Thyroid gland (tissue), 4 donors: ENCODE measurements at regions not wholly inside any gene's neighbourhood (a gene's known extent, or its start where the extent isn't known, plus 50 kb on each side); places are given as distances from the start of the nearest gene placed in this dataset.

Experiments
- DNase-seq, 2 donors: peaks; one replicate each; pipeline ENCODE4 v3.0.0-alpha.2; 2019
- H3K27ac ChIP-seq, 3 donors: fragments of 200-600 bp; sonication (generic); 1 replicate in 2 of 3; 2 replicates in 1 of 3; pipeline ENCODE4 v1.5.1; 2016 to 2019; ENCODE audit warnings: mild to moderate bottlenecking in 1 of 3, moderate library complexity in 1 of 3
- H3K27me3 ChIP-seq: fragments of 200-600 bp; sonication (generic); one replicate; pipeline ENCODE4 v1.5.1; 2019
- H3K36me3 ChIP-seq, 2 donors: fragments of 200-600 bp; sonication (generic); one replicate each; pipeline ENCODE4 v1.5.1; 2016 to 2019
- H3K4me1 ChIP-seq, 2 donors: fragments of 200-600 bp; sonication (generic); one replicate each; pipeline ENCODE4 v1.5.1; 2017 to 2019
- H3K4me3 ChIP-seq, 3 donors: fragments of 200-600 bp; sonication (generic); replicated peaks in 1 of 3; 1 replicate in 2 of 3; 2 replicates in 1 of 3; pipeline ENCODE4 v1.5.1; 2016; ENCODE audit warnings: mild to moderate bottlenecking in 1 of 3
- H3K9me3 ChIP-seq: fragments of 200-600 bp; sonication (generic); one replicate; pipeline ENCODE4 v1.5.1; 2017
- CTCF ChIP-seq, 6 experiments: fragments of 200-600 bp in 3 of 6; fragments of 450-650 bp in 3 of 6; sonication (generic) in 3 of 6; IDR thresholded peaks; one replicate each; pipeline ENCODE4 v1.5.1; 2016 to 2019; ENCODE audit warnings: antibody characterized with exemption in 6 of 6, mild to moderate bottlenecking in 2 of 6, inconsistent platforms in 1 of 6, moderate library complexity in 1 of 6
- POLR2A ChIP-seq, 2 donors: fragments of 450-650 bp; IDR thresholded peaks; one replicate each; pipeline ENCODE4 v1.6.1; 2017; ENCODE audit warnings: antibody characterized with exemption in 2 of 2, mild to moderate bottlenecking in 2 of 2, moderate library complexity in 1 of 2
- WGBS, 2 donors: methylation state at CpG; one replicate each; pipeline ENCODE4 v1.1.5; 2017; 5-methylcytosine and 5-hydroxymethylcytosine counted together
- intact Hi-C: fragments of 100-400 bp; cut with DNase I; formaldehyde crosslinking; loops from one replicate; pipeline ENCODE4 v1.15.1; 2023

GRCh38 chr4:140311257-140311835 is 62.1 kb upstream of the SCOC start:
- no peak overlapping the region for H3K27ac ChIP-seq
- H3K9me3 ChIP-seq: no peaks in the 10 kb centered on the region
- intact Hi-C loops: no loop called here
- H3K4me1 ChIP-seq: no peaks in the 10 kb centered on the region
- TF ChIP-seq POLR2A (IDR thresholded peaks at IDR 0.05): no peak
- no peaks in the 10 kb centered on the region for H3K36me3 ChIP-seq
- H3K27me3 ChIP-seq: no peaks in the 10 kb centered on the region
- no peak for DNase-seq
- no peak overlapping the region for H3K4me3 ChIP-seq

GRCh38 chr4:140309124-140309870 is 64.1 kb upstream of the SCOC start:
- no peaks in the 10 kb centered on the region for H3K36me3 ChIP-seq
- H3K9me3 ChIP-seq: no peaks in the 10 kb centered on the region
- TF ChIP-seq POLR2A (IDR thresholded peaks at IDR 0.05) (no peak), CTCF (IDR thresholded peaks at IDR 0.05) (no peak)
- WGBS, 2 donors: 86 to 89% methylated on average over 1 of the region's 1 CpG
- intact Hi-C loops: no loop called here
- H3K27ac ChIP-seq: no peak overlapping the region
- H3K27me3 ChIP-seq: no peaks in the 10 kb centered on the region
- H3K4me1 ChIP-seq: no peaks in the 10 kb centered on the region
- no peak for DNase-seq
- no peak overlapping the region for H3K4me3 ChIP-seq

GRCh38 chr4:140308366-140309123 is 64.9 kb upstream of the SCOC start:
- Histone ChIP-seq H3K4me3 (no peak overlapping the region), H3K9me3 (no peaks in the 10 kb centered on the region), H3K27me3 (no peaks in the 10 kb centered on the region), H3K27ac (no peak overlapping the region), H3K36me3 (no peaks in the 10 kb centered on the region), H3K4me1 (no peaks in the 10 kb centered on the region)
- 69 to 73% methylated on average over 11 of the region's 11 CpGs for WGBS, 2 donors
- TF ChIP-seq POLR2A (IDR thresholded peaks at IDR 0.05) (no peak), CTCF (IDR thresholded peaks at IDR 0.05) (no peak)
- intact Hi-C loops: no loop called here
- no peak for DNase-seq

GRCh38 chr4:140305053-140305452 is 68.4 kb upstream of the SCOC start:
- no peaks in the 10 kb centered on the region for H3K9me3 ChIP-seq
- H3K4me1 ChIP-seq: no peaks in the 10 kb centered on the region
- no peak overlapping the region for H3K4me3 ChIP-seq
- no peaks in the 10 kb centered on the region for H3K27me3 ChIP-seq
- H3K36me3 ChIP-seq: no peaks in the 10 kb centered on the region
- TF ChIP-seq POLR2A (IDR thresholded peaks at IDR 0.05) (no peak), CTCF (IDR thresholded peaks at IDR 0.05) (no peak)
- intact Hi-C loops: no loop called here
- 44 to 47% methylated on average over 3 of the region's 3 CpGs for WGBS, 2 donors
- DNase-seq: no peak
- H3K27ac ChIP-seq: no peak overlapping the region

GRCh38 chr4:140304346-140304745 is 69.1 kb upstream of the SCOC start:
- Histone ChIP-seq H3K36me3 (no peaks in the 10 kb centered on the region), H3K27ac (no peak overlapping the region), H3K4me3 (no peak overlapping the region), H3K9me3 (no peaks in the 10 kb centered on the region), H3K4me1 (no peaks in the 10 kb centered on the region), H3K27me3 (no peaks in the 10 kb centered on the region)
- DNase-seq: no peak
- TF ChIP-seq CTCF (IDR thresholded peaks at IDR 0.05) (no peak), POLR2A (IDR thresholded peaks at IDR 0.05) (no peak)
- whole genome bisulfite sequencing, 2 donors: 85 to 93% methylated on average over 2 of the region's 2 CpGs
- intact Hi-C loops: no loop called here
